GM23338 (cell line): ENCODE measurements at regions not wholly inside any gene's neighbourhood (a gene's known extent, or its start where the extent isn't known, plus 50 kb on each side); places are given as distances from the start of the nearest gene placed in this dataset.

ENCODE experiments used
- CREB1 ChIP-seq: fragments of 250-450 bp; sonication (Bioruptor Pico); IDR thresholded peaks from 2 replicates; pipeline ENCODE4 v1.5.0; 2020; ENCODE audit warnings: low read depth, mild to moderate bottlenecking, moderate library complexity
- EZH2 ChIP-seq: fragments of 200-600 bp; sonication (generic); IDR thresholded peaks from one replicate; pipeline ENCODE4 v1.8.0; 2017; ENCODE audit warnings: antibody characterized with exemption, mild to moderate bottlenecking, low read depth; ENCODE audit not compliant: unreplicated experiment
- EZH2phosphoT487 ChIP-seq: fragments of 200-600 bp; sonication (generic); IDR thresholded peaks from one replicate; pipeline ENCODE4 v1.8.1; 2018; ENCODE audit warnings: antibody characterized with exemption; ENCODE audit not compliant: unreplicated experiment
- JUNB ChIP-seq: IDR thresholded peaks from one replicate; pipeline ENCODE4 v1.6.1; 2016; ENCODE audit warnings: antibody characterized with exemption; ENCODE audit not compliant: unreplicated experiment
- NANOG ChIP-seq: IDR thresholded peaks from 2 replicates; pipeline ENCODE4 v1.6.1; 2016; ENCODE audit warnings: antibody characterized with exemption, borderline replicate concordance
- POLR2AphosphoS5 ChIP-seq: IDR thresholded peaks from 2 replicates; pipeline ENCODE4 v1.6.1; 2016; ENCODE audit warnings: antibody characterized with exemption, low read depth
- STAT1 ChIP-seq: IDR thresholded peaks from one replicate; pipeline ENCODE4 v1.6.1; 2016; ENCODE audit warnings: antibody characterized with exemption; ENCODE audit not compliant: unreplicated experiment
- ZNF114 ChIP-seq: fragments of 250-450 bp; sonication (Bioruptor Pico); IDR thresholded peaks from 2 replicates; pipeline ENCODE4 v1.5.0; 2020; ENCODE audit warnings: mild to moderate bottlenecking, moderate library complexity
- ZNF331 ChIP-seq: fragments of 250-450 bp; sonication (Bioruptor Pico); IDR thresholded peaks from 2 replicates; pipeline ENCODE4 v1.5.0; 2020; ENCODE audit warnings: low read depth, mild to moderate bottlenecking, moderate library complexity
- TF ChIP-seq, protein P1 (sequence below), 2 experiments: fragments of 200-600 bp in 1 of 2; sonication (generic) in 1 of 2; conservative IDR thresholded peaks; 2 replicates each; pipeline versions ENCODE4 v1.5.1 to v1.6.1; 2016 to 2017; ENCODE audit warnings: antibody characterized with exemption in 2 of 2, low read depth in 2 of 2, mild to moderate bottlenecking in 2 of 2, moderate library complexity in 1 of 2
- TF ChIP-seq, protein P2 (sequence below): IDR thresholded peaks from one replicate; pipeline ENCODE4 v1.6.1; 2018; ENCODE audit warnings: antibody characterized with exemption; ENCODE audit not compliant: unreplicated experiment

DNA sequence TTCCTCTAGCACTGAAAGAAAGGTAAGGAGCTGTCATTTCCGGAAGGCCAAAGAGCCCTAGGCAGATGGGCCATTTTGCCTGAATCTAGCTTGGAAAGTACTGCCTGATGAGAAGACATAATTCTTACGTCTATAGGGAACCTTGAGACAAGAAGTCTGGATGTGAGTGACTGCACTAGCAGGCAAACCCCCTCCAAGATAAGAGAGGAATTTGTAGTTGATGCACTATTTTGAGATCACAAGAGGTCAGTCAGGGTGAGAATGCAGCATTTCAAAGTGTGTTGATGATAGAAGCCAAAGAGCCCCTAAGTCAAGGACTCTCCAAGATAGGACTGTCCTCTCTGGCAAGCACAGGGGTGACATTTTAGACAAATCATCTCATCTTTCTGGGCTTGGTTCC is 99.2 kb downstream of the HES1 start:
- TF ChIP-seq, protein P1, sequence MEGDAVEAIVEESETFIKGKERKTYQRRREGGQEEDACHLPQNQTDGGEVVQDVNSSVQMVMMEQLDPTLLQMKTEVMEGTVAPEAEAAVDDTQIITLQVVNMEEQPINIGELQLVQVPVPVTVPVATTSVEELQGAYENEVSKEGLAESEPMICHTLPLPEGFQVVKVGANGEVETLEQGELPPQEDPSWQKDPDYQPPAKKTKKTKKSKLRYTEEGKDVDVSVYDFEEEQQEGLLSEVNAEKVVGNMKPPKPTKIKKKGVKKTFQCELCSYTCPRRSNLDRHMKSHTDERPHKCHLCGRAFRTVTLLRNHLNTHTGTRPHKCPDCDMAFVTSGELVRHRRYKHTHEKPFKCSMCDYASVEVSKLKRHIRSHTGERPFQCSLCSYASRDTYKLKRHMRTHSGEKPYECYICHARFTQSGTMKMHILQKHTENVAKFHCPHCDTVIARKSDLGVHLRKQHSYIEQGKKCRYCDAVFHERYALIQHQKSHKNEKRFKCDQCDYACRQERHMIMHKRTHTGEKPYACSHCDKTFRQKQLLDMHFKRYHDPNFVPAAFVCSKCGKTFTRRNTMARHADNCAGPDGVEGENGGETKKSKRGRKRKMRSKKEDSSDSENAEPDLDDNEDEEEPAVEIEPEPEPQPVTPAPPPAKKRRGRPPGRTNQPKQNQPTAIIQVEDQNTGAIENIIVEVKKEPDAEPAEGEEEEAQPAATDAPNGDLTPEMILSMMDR (conservative IDR thresholded peaks at IDR 0.05; ENCODE audit: low read depth in 2 of 2), result no peak
- TF ChIP-seq, protein P2, sequence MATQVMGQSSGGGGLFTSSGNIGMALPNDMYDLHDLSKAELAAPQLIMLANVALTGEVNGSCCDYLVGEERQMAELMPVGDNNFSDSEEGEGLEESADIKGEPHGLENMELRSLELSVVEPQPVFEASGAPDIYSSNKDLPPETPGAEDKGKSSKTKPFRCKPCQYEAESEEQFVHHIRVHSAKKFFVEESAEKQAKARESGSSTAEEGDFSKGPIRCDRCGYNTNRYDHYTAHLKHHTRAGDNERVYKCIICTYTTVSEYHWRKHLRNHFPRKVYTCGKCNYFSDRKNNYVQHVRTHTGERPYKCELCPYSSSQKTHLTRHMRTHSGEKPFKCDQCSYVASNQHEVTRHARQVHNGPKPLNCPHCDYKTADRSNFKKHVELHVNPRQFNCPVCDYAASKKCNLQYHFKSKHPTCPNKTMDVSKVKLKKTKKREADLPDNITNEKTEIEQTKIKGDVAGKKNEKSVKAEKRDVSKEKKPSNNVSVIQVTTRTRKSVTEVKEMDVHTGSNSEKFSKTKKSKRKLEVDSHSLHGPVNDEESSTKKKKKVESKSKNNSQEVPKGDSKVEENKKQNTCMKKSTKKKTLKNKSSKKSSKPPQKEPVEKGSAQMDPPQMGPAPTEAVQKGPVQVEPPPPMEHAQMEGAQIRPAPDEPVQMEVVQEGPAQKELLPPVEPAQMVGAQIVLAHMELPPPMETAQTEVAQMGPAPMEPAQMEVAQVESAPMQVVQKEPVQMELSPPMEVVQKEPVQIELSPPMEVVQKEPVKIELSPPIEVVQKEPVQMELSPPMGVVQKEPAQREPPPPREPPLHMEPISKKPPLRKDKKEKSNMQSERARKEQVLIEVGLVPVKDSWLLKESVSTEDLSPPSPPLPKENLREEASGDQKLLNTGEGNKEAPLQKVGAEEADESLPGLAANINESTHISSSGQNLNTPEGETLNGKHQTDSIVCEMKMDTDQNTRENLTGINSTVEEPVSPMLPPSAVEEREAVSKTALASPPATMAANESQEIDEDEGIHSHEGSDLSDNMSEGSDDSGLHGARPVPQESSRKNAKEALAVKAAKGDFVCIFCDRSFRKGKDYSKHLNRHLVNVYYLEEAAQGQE, result no peak
- TF ChIP-seq JUNB, result no peak
- TF ChIP-seq NANOG, result no peak
- no peak for TF ChIP-seq CREB1 (CRISPR knock-in tag)
- no peak for TF ChIP-seq POLR2AphosphoS5
- TF ChIP-seq EZH2phosphoT487, result no peak
- TF ChIP-seq EZH2, result no peak
- TF ChIP-seq STAT1, result no peak
- no peak for TF ChIP-seq ZNF114
- TF ChIP-seq ZNF331 (CRISPR knock-in tag), result no peak
